H9 (cell line): ENCODE measurements at regions not wholly inside any gene's neighbourhood (a gene's known extent, or its start where the extent isn't known, plus 50 kb on each side); places are given as distances from the start of the nearest gene placed in this dataset.

Experiments
- DNase-seq: peaks from one replicate; pipeline ENCODE4 v3.0.0-alpha.2; 2017
- H2AFZ ChIP-seq: one replicate; pipeline ENCODE4 v1.6.1; 2013; ENCODE audit warnings: mild to moderate bottlenecking, low read length, control low read depth, moderate library complexity
- H2AK5ac ChIP-seq: 2 replicates; pipeline ENCODE4 v1.6.1; 2013; ENCODE audit warnings: low read length, control low read depth, mixed read lengths; ENCODE audit not compliant: insufficient read length
- H2BK120ac ChIP-seq: one replicate; pipeline ENCODE4 v1.6.1; 2013; ENCODE audit warnings: low read depth, mild to moderate bottlenecking, low read length, control low read depth, inconsistent platforms; ENCODE audit not compliant: poor library complexity, severe bottlenecking
- H2BK12ac ChIP-seq: 2 replicates; pipeline ENCODE4 v1.6.1; 2013; ENCODE audit warnings: low read length, control low read depth, mixed read lengths, low read depth; ENCODE audit not compliant: insufficient read length
- H2BK15ac ChIP-seq: 2 replicates; pipeline ENCODE4 v1.6.1; 2013; ENCODE audit warnings: low read depth, low read length, control low read depth
- H2BK20ac ChIP-seq: one replicate; pipeline ENCODE4 v1.6.1; 2013; ENCODE audit warnings: low read depth, mild to moderate bottlenecking, low read length, control low read depth, inconsistent platforms; ENCODE audit not compliant: poor library complexity, severe bottlenecking
- H2BK5ac ChIP-seq: 2 replicates; pipeline ENCODE4 v1.6.1; 2013; ENCODE audit warnings: low read length, control low read depth, mixed read lengths; ENCODE audit not compliant: insufficient read length
- H3K14ac ChIP-seq: 2 replicates; pipeline ENCODE4 v1.6.1; 2013; ENCODE audit warnings: low read length, control low read depth; ENCODE audit not compliant: insufficient read depth
- H3K18ac ChIP-seq: 2 replicates; pipeline ENCODE4 v1.6.1; 2013; ENCODE audit warnings: low read depth, mild to moderate bottlenecking, mixed read lengths, low read length, control low read depth; ENCODE audit not compliant: insufficient read length
- H3K23ac ChIP-seq: 2 replicates; pipeline ENCODE4 v1.6.1; 2013; ENCODE audit warnings: low read length, control low read depth, mixed read lengths, low read depth; ENCODE audit not compliant: insufficient read length
- H3K23me2 ChIP-seq: 2 replicates; pipeline ENCODE4 v1.6.1; 2013; ENCODE audit warnings: low read depth, mild to moderate bottlenecking, mixed read lengths, low read length, control low read depth; ENCODE audit not compliant: insufficient read length, poor library complexity, severe bottlenecking
- H3K27ac ChIP-seq: 2 replicates; pipeline ENCODE4 v1.5.1; 2013; ENCODE audit warnings: low read length, control low read depth, mixed read lengths, low read depth; ENCODE audit not compliant: insufficient read length
- H3K27me3 ChIP-seq: 2 replicates; pipeline ENCODE4 v1.6.1; 2013; ENCODE audit warnings: low read length, control low read depth, inconsistent platforms; ENCODE audit not compliant: insufficient read depth
- H3K4ac ChIP-seq: 2 replicates; pipeline ENCODE4 v1.6.1; 2013; ENCODE audit warnings: low read depth, mild to moderate bottlenecking, control low read depth, inconsistent platforms, low read length, moderate library complexity
- H3K4me1 ChIP-seq: 2 replicates; pipeline ENCODE4 v1.6.1; 2013; ENCODE audit warnings: low read length, control low read depth, inconsistent platforms; ENCODE audit not compliant: insufficient read depth
- H3K4me2 ChIP-seq: 2 replicates; pipeline ENCODE4 v1.6.1; 2013; ENCODE audit warnings: low read length, control low read depth, mixed read lengths; ENCODE audit not compliant: insufficient read length, insufficient read depth
- H3K56ac ChIP-seq: 2 replicates; pipeline ENCODE4 v1.6.1; 2013; ENCODE audit warnings: low read depth, mild to moderate bottlenecking, mixed read lengths, low read length, control low read depth; ENCODE audit not compliant: insufficient read length
- H3K79me1 ChIP-seq: 2 replicates; pipeline ENCODE4 v1.6.1; 2013; ENCODE audit warnings: low read depth, mild to moderate bottlenecking, moderate library complexity, low read length, control low read depth, inconsistent platforms; ENCODE audit not compliant: insufficient read depth, poor library complexity, severe bottlenecking
- H3K79me2 ChIP-seq: 2 replicates; pipeline ENCODE4 v1.6.1; 2013; ENCODE audit warnings: low read length, control low read depth, inconsistent platforms; ENCODE audit not compliant: insufficient read depth
- H3K9ac ChIP-seq: 2 replicates; pipeline ENCODE4 v1.6.1; 2013; ENCODE audit warnings: low read length, control low read depth, mixed read lengths; ENCODE audit not compliant: insufficient read length; ENCODE audit errors: extremely low read depth
- H3K9me3 ChIP-seq: one replicate; pipeline ENCODE4 v1.6.1; 2013; ENCODE audit warnings: low read depth, low read length, inconsistent platforms; ENCODE audit not compliant: control insufficient read depth
- H3T11ph ChIP-seq: one replicate; pipeline ENCODE4 v1.6.1; 2013; ENCODE audit warnings: mild to moderate bottlenecking, low read length, control low read depth, inconsistent platforms
- H4K20me1 ChIP-seq: one replicate; pipeline ENCODE4 v1.6.1; 2013; ENCODE audit not compliant: control insufficient read depth, insufficient read length, insufficient read depth
- H4K5ac ChIP-seq: 2 replicates; pipeline ENCODE4 v1.6.1; 2013; ENCODE audit warnings: low read depth, mild to moderate bottlenecking, mixed read lengths, low read length, control low read depth; ENCODE audit not compliant: insufficient read length
- H4K8ac ChIP-seq: replicated peaks from 2 replicates; pipeline ENCODE4 v1.6.1; 2013; ENCODE audit warnings: low read length, control low read depth, mixed read lengths, low read depth; ENCODE audit not compliant: insufficient read length
- H4K91ac ChIP-seq: 2 replicates; pipeline ENCODE4 v1.6.1; 2013; ENCODE audit warnings: low read depth, mild to moderate bottlenecking, moderate library complexity, mixed read lengths, low read length, control low read depth; ENCODE audit not compliant: insufficient read length
- H3K27ac Mint-ChIP-seq, 3 experiments: 2 replicates in 2 of 3; 3 replicates in 1 of 3; pipeline ENCODE4 v1.8.0; 2020 to 2021; ENCODE audit warnings: mixed read lengths in 3 of 3, mild to moderate bottlenecking in 1 of 3, moderate library complexity in 1 of 3
- H3K27me3 Mint-ChIP-seq: 2 replicates; pipeline ENCODE4 v1.8.0; 2021; ENCODE audit warnings: low read depth, mild to moderate bottlenecking, moderate library complexity, mixed read lengths
- H3K36me3 Mint-ChIP-seq, 3 experiments: 2 replicates in 2 of 3; 3 replicates in 1 of 3; pipeline ENCODE4 v1.8.0; 2020 to 2021; ENCODE audit warnings: low read depth in 3 of 3, mixed read lengths in 3 of 3; ENCODE audit not compliant: insufficient read depth in 1 of 3
- H3K4me1 Mint-ChIP-seq, 2 experiments: 2 replicates each; pipeline ENCODE4 v1.8.0; 2020; ENCODE audit warnings: mixed read lengths in 2 of 2
- H3K4me3 Mint-ChIP-seq, 2 experiments: 2 replicates in 1 of 2; 3 replicates in 1 of 2; pipeline ENCODE4 v1.8.0; 2020 to 2021; ENCODE audit warnings: mild to moderate bottlenecking in 2 of 2, mixed read lengths in 2 of 2, moderate library complexity in 1 of 2
- H3K9me3 Mint-ChIP-seq, 2 experiments: 2 replicates in 1 of 2; 3 replicates in 1 of 2; pipeline ENCODE4 v1.8.0; 2020; ENCODE audit warnings: mild to moderate bottlenecking in 2 of 2, mixed read lengths in 2 of 2, moderate library complexity in 1 of 2
- WGBS: extraction: QIAGEN DNeasy Blood & Tissue Kit; methylation state at CpG from one replicate; pipeline ENCODE4 v1.1.7; 2013; ENCODE audit warnings: missing lambda C conversion rate, low lambda C conversion rate, mixed read lengths; ENCODE audit not compliant: insufficient read length; ENCODE audit errors: extremely low coverage; 5-methylcytosine and 5-hydroxymethylcytosine counted together
- TF ChIP-seq, protein P1 (sequence below): fragments of 200-600 bp; sonication (generic); conservative IDR thresholded peaks from 3 replicates; pipeline ENCODE4 v1.8.0; 2021; ENCODE audit warnings: antibody characterized with exemption, mild to moderate bottlenecking

DNA sequence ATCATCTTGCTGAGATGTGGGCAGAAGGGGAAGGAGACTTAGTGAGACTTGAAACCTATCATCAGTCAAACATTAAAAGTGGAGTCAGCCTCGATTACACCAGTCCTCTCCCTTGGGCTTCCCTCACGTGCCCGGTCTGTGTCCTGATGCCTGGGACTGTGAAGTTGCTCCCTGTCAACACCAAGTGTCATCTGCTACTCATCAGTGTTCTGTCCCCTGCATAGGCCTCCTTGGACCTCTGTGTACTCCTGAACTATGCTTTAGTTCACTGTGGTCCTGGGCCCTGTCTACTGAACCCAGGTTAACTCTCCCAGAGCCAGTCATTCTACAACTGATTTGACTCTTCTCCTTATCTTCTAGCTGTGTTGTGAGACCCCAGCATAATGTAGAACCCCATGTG is 506.3 kb downstream of the TYW1 start:
- no peak overlapping the region for H3K4me2 ChIP-seq
- H4K5ac ChIP-seq: no peak overlapping the region
- no peak overlapping the region for H2AK5ac ChIP-seq
- no peak overlapping the region for H3K27ac ChIP-seq
- no peaks in the 10 kb centered on the region for H3K79me1 ChIP-seq
- DNase-seq: no peak
- whole genome bisulfite sequencing: no CpG with 5 or more reads among the region's 3 CpGs
- peaks cover 0 to under 1% of the 10 kb centered on the region in 2 experiments; a peak in 3 of 4 replicates for H3K4me1 Mint-ChIP-seq
- no peaks in the 10 kb centered on the region for H3K9me3 ChIP-seq
- H3K14ac ChIP-seq: no peak overlapping the region
- no peaks in the 10 kb centered on the region for H3K4me1 ChIP-seq
- TF ChIP-seq, protein P1, sequence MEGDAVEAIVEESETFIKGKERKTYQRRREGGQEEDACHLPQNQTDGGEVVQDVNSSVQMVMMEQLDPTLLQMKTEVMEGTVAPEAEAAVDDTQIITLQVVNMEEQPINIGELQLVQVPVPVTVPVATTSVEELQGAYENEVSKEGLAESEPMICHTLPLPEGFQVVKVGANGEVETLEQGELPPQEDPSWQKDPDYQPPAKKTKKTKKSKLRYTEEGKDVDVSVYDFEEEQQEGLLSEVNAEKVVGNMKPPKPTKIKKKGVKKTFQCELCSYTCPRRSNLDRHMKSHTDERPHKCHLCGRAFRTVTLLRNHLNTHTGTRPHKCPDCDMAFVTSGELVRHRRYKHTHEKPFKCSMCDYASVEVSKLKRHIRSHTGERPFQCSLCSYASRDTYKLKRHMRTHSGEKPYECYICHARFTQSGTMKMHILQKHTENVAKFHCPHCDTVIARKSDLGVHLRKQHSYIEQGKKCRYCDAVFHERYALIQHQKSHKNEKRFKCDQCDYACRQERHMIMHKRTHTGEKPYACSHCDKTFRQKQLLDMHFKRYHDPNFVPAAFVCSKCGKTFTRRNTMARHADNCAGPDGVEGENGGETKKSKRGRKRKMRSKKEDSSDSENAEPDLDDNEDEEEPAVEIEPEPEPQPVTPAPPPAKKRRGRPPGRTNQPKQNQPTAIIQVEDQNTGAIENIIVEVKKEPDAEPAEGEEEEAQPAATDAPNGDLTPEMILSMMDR: no peak
- no peaks in the 10 kb centered on the region; the same call in 1 of the 2 replicates for H3K27me3 Mint-ChIP-seq
- H3K4ac ChIP-seq: no peak overlapping the region
- H3K4me3 Mint-ChIP-seq: no peak overlapping the region
- no peak overlapping the region for H3K18ac ChIP-seq
- H2BK5ac ChIP-seq: no peak overlapping the region
- H3K9ac ChIP-seq: no peak overlapping the region
- H3K23me2 ChIP-seq: no peaks in the 10 kb centered on the region
- H2BK20ac ChIP-seq: no peak overlapping the region
- no peak overlapping the region for H2BK12ac ChIP-seq
- H4K20me1 ChIP-seq: no peaks in the 10 kb centered on the region
- no peak overlapping the region for H3K23ac ChIP-seq
- no peak overlapping the region for H4K91ac ChIP-seq
- H2BK15ac ChIP-seq: no peak overlapping the region
- peaks cover 19 to 20% of the 10 kb centered on the region in 2 experiments for H3K9me3 Mint-ChIP-seq
- H2AFZ ChIP-seq: no peak overlapping the region
- no peak overlapping the region for H3T11ph ChIP-seq
- no peak overlapping the region for H4K8ac ChIP-seq
- H3K27ac Mint-ChIP-seq: 0 out of 7 replicates have a peak overlapping the region, but pooled peaks of 1 of the 3 experiments have one; percentile 44
- H3K36me3 Mint-ChIP-seq: peaks cover 0 to 22% (median 3%) of the 10 kb centered on the region in 3 experiments; a peak in 5 of 7 replicates
- no peaks in the 10 kb centered on the region for H3K27me3 ChIP-seq
- no peaks in the 10 kb centered on the region for H3K79me2 ChIP-seq
- no peak overlapping the region for H3K56ac ChIP-seq
- no peak overlapping the region for H2BK120ac ChIP-seq
